HG02884 (cell line): ENCODE measurements at regions not wholly inside any gene's neighbourhood (a gene's known extent, or its start where the extent isn't known, plus 50 kb on each side); places are given as distances from the start of the nearest gene placed in this dataset.

Source experiments
- ATAC-seq: cut with Tn5 transposase; IDR thresholded peaks from one replicate; pipeline ENCODE4 v1.9.1; 2021; ENCODE audit warnings: mild to moderate bottlenecking, moderate library complexity; ENCODE audit not compliant: unreplicated experiment

- no peak for ATAC-seq
These were observed 888.8 kb downstream of the TTLL7 start for GRCh38 chr1:83110156-83110555.

- no peak for ATAC-seq
These were observed 889.2 kb downstream of the TTLL7 start for GRCh38 chr1:83109692-83110091.

GRCh38 chr1:83104558-83104957, 894.4 kb downstream of the TTLL7 start:
- no peak for ATAC-seq

- ATAC-seq, result no peak
These were observed 895.6 kb downstream of the TTLL7 start for GRCh38 chr1:83103341-83103740.

GRCh38 chr1:83102630-83103071, 896.3 kb downstream of the TTLL7 start:
- no peak for ATAC-seq

- no peak for ATAC-seq
These were observed 897.5 kb downstream of the TTLL7 start for GRCh38 chr1:83101406-83101805.

- ATAC-seq, result no peak
These were observed 898.8 kb downstream of the TTLL7 start for GRCh38 chr1:83100133-83100532.

- ATAC-seq, result no peak
These were observed 900.1 kb downstream of the TTLL7 start for GRCh38 chr1:83098791-83099190.

GRCh38 chr1:83098131-83098530, 900.8 kb downstream of the TTLL7 start:
- no peak for ATAC-seq

- no peak for ATAC-seq
These were observed 901.2 kb downstream of the TTLL7 start for GRCh38 chr1:83097715-83098114.

- ATAC-seq, result no peak
These were observed 903.4 kb downstream of the TTLL7 start for GRCh38 chr1:83095570-83095969.

GRCh38 chr1:83090195-83090594, 908.7 kb downstream of the TTLL7 start:
- no peak for ATAC-seq

GRCh38 chr1:83087851-83088250, 911.1 kb downstream of the TTLL7 start:
- no peak for ATAC-seq

GRCh38 chr1:83086986-83087512, 911.9 kb downstream of the TTLL7 start:
- ATAC-seq, result no peak

- ATAC-seq, result no peak
These were observed 912.6 kb downstream of the TTLL7 start for GRCh38 chr1:83086346-83086745.

GRCh38 chr1:83083589-83084224, 915.2 kb downstream of the TTLL7 start:
- no peak for ATAC-seq

GRCh38 chr1:83077411-83077810, 921.5 kb downstream of the TTLL7 start:
- ATAC-seq, result no peak

- no peak for ATAC-seq
These were observed 923.8 kb downstream of the TTLL7 start for GRCh38 chr1:83075107-83075506.

- no peak for ATAC-seq
These were observed 931.0 kb downstream of the TTLL7 start for GRCh38 chr1:83067954-83068353.

GRCh38 chr1:83065952-83066727, 932.8 kb downstream of the TTLL7 start:
- no peak for ATAC-seq

- no peak for ATAC-seq
These were observed 934.2 kb downstream of the TTLL7 start for GRCh38 chr1:83064589-83065242.
